ENCODE measurements at regions not wholly inside any gene's neighbourhood (a gene's known extent, or its start where the extent isn't known, plus 50 kb on each side); places are given as distances from the start of the nearest gene placed in this dataset.
"Not testable (repeated sequence)": the region's sequence is repeated elsewhere in the genome, so short reads cannot be mapped to it uniquely, and the experiment has no call there.

DNA sequence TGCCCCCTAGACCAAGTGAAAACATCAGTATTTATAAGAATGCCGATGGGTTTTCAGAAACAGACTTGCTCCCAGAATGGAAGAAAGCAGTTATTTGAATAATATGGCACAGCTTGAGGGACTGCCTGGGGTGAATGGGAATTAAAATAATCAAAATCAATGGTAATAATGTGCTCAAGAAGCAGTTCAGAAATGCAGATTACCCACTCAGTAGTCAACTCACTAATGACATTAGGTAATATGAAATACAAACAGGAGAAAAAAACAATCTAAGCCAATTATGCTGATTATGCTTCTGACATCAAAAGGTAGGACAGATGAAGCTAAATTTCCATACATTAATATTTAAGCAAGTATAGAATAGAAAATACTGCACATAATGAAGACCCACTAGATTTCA is 179.3 kb downstream of the ENC1 start:
- DNase-seq (ENCODE audit: low spot score) = no peak

DNA sequence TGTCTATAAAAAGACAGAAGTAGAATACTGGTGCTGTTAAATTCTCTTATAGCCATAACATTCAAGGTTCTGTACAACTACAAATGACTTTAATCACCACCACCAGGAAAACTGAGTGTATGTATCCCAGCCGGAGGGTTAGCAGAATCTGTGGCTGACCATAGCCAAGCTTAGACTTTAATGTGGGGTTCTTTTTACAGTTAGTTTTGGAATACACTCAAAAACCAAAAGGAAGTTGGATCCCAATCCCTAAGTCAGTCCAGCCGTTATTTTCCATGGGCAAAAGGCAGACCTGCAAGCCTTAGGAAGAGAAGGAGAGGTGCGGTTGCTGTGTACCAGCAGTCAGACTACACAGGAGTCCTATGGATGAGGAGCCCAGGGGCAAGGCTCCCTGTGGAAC is 179.8 kb downstream of the ENC1 start:
- DNase-seq (ENCODE audit: low spot score) = no peak

- DNase-seq (ENCODE audit: low spot score) = no peak
These were observed 180.5 kb downstream of the ENC1 start for GRCh38 chr5:74459984-74460383.

DNA sequence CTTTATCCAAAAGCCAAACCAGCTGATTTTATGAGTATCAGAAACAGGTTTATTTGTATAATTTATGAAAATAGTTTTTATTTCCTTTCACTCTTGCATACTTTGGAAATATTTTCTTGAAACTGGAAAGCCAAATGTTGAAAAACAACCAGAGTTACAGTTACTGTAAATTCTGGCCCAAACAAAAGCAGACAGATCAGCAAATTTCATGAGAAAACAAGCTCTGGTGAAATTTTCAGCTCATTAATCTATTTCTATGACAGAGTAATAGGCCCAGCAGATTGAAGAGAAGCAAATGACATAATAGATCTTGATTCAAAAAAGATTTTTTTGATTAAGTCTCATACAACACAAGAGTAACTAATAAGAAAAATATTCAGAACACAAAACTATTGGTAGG is 182.7 kb downstream of the ENC1 start:
- no peak for DNase-seq (ENCODE audit: low spot score)

DNA sequence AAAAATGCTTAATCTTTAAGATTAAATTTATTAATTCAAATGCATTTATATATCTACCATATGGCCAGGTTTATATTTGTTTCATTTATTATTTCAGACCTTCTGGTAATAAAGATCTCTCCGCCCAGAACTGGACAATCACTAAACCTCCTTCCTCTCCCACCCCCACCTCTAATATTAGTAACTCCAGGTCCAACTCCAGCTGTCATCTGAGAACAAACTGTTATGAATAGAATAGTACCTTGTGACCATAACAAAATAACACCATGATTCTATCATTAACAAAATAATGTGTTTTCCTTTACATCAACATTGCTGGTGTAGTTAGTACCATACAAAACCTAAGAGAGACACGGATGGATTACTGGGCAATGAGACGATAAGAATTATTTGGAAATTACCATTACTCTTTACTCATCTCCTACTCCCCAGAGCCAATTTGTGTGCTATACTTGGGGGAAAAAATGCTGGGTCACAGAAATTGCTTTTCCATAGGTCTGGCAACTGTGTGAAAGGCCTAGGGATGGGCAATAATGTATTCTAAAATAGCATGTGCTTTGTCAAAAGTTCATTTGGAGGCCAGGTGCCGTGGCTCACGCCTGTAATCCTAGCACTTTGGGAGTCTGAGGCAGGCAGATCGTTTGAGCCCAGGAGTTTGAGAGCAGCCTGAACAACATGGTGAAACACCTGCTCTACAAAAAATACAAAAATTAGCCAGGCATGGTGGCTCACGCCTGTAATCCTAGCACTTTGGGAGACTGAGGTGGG is 186.1 kb downstream of the ENC1 start:
- no peak for DNase-seq (ENCODE audit: low spot score)

DNA sequence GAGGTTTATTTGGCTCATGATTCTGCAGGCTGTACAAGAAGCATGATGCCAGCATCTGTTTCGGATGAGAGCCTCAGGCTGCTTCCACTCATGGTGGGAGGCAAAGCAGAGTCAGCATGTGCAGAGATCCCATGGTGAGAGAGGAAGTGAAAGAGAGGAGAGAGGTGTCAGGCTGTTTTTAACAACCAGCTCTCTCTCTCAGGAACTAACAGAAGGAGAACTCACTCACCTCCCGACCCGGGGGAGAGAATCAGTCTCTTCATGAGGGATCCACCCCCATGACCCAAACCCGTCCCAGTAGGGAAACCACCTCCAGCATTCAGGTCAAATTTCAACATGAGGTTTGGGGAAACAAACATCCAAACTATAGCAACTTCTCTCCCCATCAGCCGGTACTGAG is 187.7 kb downstream of the ENC1 start:
- no peak for DNase-seq (ENCODE audit: low spot score)

- DNase-seq (ENCODE audit: low spot score) = no peak
These were observed 190.4 kb downstream of the ENC1 start for GRCh38 chr5:74450095-74450494.

- DNase-seq (ENCODE audit: low spot score) = no peak
These were observed 193.7 kb downstream of the ENC1 start for GRCh38 chr5:74446725-74447241.

GRCh38 chr5:74442466-74442865 is 198.1 kb downstream of the ENC1 start:
- no peak for DNase-seq (ENCODE audit: low spot score)

DNA sequence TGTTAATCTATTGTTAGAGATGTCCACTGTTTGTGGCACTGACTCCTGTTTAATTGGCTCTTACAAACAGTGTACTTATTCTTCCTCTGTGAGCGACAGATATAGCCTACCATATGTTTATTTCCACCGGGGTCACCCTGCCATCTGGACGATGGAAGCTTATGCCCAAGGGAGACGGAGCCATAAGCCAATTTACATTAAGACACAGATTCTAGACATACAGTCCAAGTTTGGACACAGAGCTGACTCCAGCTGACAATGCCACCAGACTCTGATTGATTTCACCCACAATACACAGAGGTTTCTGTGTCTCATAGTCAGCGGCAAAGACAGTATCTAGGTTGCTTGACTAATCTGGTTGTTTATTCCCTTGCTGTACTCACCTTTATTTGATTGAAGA is 198.9 kb downstream of the ENC1 start:
- DNase-seq (ENCODE audit: low spot score) = no peak

DNA sequence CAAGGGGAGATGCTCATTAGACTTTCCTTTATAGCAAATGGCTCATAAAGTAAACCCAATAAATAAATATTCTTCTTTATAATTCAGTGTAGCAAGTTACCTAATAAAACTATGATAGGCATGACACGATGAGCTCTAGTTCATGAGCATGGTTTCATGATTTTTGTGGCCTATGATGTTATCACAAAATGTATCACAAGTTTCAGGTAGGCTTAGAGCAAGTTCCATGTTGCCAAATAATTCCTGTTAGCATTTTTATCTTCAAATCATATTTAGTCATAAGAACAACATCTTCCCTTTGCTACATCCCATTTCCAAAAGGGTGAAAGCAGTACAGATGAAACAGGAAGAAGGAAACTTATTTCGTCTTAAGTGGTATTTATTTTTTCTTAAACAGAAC is 200.2 kb downstream of the ENC1 start:
- no peak for DNase-seq (ENCODE audit: low spot score)

DNA sequence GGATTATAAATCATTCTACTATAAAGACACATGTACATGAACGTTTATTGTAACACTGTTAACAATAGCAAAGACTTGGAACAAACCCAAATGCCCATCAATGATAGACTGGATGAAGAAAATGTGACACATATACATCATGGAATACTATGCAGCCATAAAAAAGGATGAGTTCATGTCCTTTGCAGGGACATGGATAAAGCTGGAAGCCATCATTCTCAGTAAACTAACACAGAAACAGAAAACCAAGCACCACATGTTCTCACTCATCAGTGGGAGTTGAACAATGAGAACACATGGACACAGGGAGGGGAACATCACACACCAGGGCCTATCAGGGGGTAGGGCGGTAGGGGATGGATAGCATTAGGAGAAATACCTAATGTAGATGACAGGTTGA is 202.7 kb downstream of the ENC1 start:
- DNase-seq (ENCODE audit: low spot score) = not testable (repeated sequence)

GRCh38 chr5:74433896-74434829 is 206.4 kb downstream of the ENC1 start:
- DNase-seq (ENCODE audit: low spot score) = peak; percentile 19

- DNase-seq (ENCODE audit: low spot score) = peak; percentile 31
These were observed 207.2 kb downstream of the ENC1 start for GRCh38 chr5:74433255-74433895.

DNA sequence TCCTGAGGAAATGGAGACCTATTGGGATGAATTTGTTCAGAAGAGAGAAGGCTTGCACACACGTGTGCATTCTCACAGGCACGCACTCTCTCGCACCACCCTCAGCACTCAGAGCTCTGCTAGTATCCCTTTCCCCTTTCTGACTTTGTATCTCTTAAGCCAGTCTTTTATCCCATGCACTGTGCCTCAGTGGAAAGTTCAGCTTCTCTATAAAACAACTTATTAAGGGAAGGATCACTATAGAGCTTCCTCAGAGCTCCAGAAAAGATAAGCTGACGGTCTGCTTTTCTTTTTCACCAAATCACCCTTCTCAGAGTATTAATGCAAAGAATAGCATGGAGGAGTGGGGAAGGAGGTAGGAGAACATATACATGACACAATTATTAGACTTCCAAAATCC is 207.8 kb downstream of the ENC1 start:
- no peak for DNase-seq (ENCODE audit: low spot score)

DNA sequence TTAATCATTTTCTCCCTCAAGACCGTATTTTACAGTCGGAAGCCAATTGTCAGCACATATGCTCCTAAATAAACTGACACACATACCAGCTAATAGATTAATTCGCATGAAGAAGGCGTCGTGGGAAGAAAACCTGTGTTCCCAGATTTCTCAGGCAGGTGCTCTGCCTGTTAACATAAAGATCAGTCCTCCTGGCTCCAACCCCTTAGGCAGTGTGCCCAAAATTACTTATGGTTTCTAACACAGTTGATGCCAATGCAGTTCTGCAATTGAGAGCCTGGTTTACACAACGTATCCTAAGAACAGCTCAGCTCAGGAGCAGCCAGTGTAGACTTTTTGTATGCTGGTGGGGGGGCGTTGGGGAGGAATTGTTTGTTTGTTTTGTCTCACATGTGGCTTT is 208.3 kb downstream of the ENC1 start:
- DNase-seq (ENCODE audit: low spot score) = no peak

DNA sequence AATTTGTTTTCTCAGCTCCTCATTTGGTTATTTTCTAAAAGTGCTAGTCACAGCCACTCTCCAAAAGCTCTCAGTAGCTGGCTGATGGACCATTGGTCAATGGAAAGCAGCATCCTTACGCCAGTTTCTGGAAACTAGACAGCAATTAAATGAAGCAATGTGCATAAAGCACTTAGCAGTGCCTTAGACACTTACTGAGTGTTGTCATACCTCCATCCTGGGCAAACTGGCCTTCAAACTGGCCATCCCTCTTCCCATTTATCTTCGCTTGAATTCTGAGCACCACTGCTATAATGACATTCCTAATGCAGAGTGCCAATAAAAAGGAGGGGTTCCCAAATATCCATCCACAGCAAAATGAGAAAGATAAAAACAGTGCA is 209.2 kb downstream of the ENC1 start:
- DNase-seq (ENCODE audit: low spot score) = no peak

DNA sequence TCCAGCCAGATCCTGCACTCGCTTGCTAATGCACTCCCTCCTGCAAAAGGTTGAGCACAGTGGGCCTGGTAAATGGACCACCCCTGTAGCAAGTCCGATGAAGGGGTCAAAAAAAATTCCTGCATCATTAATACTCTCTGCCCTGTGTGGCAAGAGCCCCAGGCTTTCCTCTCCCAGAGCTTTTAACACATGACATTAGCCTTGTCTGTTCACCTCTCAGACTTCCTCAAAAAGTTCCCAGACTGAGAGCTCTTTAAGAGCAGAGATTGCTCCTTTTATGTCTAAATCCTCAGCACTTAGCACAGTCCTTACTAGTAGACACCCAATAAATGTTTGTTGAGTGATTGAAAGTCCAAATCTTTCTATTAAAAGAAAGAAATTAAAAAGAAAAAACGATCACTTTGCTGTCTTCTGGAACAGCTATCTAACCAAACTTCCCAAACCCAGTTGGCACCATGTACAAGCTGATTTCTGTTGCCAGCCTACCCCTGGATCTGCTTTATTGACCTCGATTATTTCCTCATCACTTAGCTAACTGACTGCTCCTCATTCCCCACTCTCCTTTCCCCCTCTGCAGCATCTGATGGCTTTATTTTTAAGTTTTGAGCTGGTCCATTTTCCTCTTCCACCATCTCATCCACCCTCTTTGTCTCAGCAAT is 209.8 kb downstream of the ENC1 start:
- DNase-seq (ENCODE audit: low spot score) = no peak

- DNase-seq (ENCODE audit: low spot score) = no peak
These were observed 211.0 kb downstream of the ENC1 start for GRCh38 chr5:74429495-74429894.

GRCh38 chr5:74428876-74429275 is 211.7 kb downstream of the ENC1 start:
- DNase-seq (ENCODE audit: low spot score) = no peak

- DNase-seq (ENCODE audit: low spot score) = no peak
These were observed 212.3 kb downstream of the ENC1 start for GRCh38 chr5:74428275-74428674.

- no peak for DNase-seq (ENCODE audit: low spot score)
These were observed 214.0 kb downstream of the ENC1 start for GRCh38 chr5:74426506-74426905.
